NCI-H82 treated with DMSO at 0.1 percent for 48 hours (cell line): ENCODE measurements at regions not wholly inside any gene's neighbourhood (a gene's known extent, or its start where the extent isn't known, plus 50 kb on each side); places are given as distances from the start of the nearest gene placed in this dataset.

Source experiments
- DNase-seq: peaks from one replicate; lab custom pipeline; 2025; ENCODE audit not compliant: unreplicated experiment; lab: John Stamatoyannopoulos, UW

GRCh38 chr2:14125624-14126293, 506.8 kb upstream of the LRATD1 start:
- DNase-seq: no peak

- no peak for DNase-seq
These were observed 505.7 kb upstream of the LRATD1 start for GRCh38 chr2:14126846-14127245.

DNA sequence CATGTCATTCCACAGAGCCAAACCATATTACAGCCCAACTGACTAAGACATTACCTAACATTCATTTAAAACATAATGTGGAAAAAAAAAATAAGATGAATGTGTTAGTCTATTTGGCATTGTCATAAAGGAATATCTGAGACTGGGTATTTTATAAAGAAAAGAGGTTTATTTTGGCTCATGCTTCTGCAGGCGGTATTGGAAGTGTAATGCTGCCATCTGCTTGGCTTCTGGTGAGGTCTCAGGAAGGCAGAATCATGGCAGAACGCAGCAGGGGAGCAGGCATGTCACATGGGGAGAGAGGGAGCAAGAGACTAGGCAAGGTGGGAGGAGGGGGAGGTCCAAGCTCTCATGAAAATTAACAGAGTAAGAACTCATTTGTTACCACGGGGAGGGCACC, 504.8 kb upstream of the LRATD1 start:
- DNase-seq: no peak

DNA sequence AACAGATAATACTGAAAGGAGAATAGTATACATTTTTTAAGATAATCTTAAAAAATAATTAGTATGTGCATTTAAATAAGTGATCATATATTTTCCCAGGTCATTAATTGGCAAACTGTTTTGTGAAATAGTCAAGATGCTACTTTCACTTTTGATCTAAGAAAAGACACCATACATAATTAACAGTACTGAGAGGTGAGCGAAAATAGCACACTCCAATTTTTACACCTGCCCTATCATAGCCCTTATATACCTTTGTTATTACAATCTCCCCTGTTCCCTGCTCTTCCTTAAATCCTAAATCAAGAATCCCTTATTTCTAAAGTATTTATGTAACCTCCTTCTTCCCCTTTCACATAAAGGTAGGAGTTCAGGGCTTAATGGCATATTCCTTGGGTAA, 500.1 kb upstream of the LRATD1 start:
- no peak for DNase-seq

DNA sequence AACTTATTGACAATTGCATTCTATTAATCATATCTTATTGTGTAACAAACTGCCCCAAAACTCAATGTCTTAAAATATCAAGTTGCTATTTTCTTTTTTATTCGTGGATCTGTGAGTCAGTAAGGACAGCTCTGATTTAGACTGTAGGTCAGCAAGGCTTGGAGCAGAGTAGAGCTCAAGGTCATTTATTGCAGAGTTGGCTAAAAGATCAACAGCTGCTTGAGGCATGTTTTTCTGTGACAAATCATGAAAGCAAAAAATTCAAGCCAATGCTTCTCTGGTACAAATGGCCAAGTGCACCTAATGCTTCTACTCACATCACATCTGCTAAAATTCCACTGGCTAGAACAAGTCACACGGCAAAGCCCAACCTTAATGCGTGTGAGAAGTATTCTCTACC, 497.7 kb upstream of the LRATD1 start:
- DNase-seq: no peak

- no peak for DNase-seq
These were observed 496.5 kb upstream of the LRATD1 start for GRCh38 chr2:14136030-14136429.

GRCh38 chr2:14137643-14138042, 494.9 kb upstream of the LRATD1 start:
- DNase-seq: no peak

DNA sequence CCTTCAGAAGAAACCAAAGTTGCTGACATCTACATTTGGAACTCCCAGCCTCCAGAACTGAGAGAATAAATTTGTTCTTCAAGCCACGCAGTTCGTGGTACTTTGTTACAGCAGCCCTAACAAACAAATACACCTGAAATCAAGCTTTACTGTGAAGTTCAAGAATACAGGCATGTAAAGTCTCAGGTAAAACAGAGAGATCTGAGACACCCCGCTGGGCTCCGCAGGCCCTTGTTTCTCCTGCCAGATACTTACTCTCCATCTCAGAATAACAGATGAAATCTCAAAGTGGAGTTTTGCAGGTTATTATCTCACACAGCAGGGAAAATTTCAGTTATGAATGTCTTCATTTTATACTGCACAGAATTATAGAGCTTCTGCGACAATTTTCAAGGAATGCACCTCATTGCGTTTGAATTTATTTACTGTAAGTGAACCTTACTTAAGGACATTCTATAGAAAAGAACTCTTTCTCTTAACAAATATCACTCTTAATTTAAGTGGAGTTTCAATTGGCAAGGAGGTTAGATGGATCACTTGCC, 492.4 kb upstream of the LRATD1 start:
- DNase-seq: no peak

GRCh38 chr2:14143435-14143834, 489.1 kb upstream of the LRATD1 start:
- no peak for DNase-seq

DNA sequence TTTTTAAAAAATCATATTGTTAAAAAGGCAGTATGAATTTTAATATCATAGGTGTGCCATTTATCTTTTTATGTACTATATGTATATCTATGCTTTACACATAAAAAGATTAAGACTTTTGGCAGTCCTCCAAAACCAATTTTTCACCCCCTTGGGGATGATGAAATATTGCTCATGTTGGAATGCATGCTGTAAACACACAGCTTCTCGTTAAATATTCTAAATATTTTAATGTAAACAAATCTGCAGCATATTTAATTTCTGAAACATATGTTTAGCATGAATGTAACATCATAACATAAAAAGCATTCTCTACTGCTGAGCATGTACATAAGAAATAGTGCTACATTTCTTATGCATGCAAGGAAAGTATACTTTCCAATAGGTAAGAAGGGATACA, 484.3 kb upstream of the LRATD1 start:
- no peak for DNase-seq

DNA sequence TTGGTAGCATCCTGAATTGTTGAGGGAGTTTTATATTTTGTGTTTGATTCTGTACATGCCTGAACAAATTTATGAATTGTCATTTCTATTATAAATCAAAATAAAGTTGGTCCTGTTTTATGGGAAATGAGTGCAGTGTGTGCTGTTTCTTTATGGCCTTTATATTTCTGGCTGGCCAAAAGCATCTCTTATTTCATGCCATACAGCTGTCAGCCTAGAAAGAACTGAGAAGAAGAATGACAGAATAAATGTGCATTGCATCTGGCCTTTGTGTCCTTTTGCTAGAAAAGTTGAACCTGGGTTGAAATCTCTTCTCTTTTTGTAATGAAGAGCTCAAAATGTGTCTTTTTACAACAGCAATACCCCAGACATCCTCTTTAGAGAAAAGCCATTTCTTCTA, 474.7 kb upstream of the LRATD1 start:
- DNase-seq: no peak

- no peak for DNase-seq
These were observed 452.2 kb upstream of the LRATD1 start for GRCh38 chr2:14180333-14180732.

GRCh38 chr2:14182227-14182946, 450.1 kb upstream of the LRATD1 start:
- DNase-seq: no peak

DNA sequence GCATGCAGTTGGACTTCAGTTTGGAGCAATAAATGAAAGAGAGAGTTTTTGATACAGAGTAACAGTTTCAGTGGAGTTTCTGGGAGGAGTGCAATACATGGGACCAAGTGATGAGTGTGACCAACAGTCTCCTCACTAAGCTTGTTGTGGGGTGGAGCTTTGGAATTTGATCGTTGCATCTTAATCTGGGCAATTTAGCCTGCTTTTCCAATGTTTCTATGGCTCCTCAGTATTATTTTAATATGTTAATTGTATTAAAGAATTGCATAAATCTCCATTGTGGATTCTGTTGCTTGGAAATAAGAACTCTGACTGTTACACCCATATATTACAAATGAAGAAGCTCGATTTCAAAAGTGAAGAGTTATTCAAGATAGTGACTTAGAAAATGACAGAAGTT, 446.6 kb upstream of the LRATD1 start:
- no peak for DNase-seq

DNA sequence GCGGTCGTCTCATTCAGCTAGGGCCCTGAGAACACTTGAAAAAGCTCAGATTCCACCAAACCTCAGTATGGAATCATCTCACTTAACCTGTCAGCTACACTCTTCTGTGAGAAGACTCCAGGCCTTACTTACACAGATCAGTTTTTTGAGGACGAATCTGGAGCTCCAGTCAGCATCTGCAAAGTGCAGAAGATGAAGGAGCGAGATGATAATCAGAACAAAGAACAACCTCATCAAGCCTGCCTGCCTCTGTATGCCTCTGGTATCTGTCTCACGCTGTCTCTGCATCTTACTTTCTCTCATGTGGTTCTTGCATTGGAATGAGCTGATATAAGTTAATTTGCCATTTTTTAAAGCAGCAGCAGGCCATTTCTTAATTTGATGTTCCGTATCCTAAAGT, 444.1 kb upstream of the LRATD1 start:
- no peak for DNase-seq

GRCh38 chr2:14189929-14190328, 442.6 kb upstream of the LRATD1 start:
- DNase-seq: no peak

GRCh38 chr2:14194233-14194632, 438.3 kb upstream of the LRATD1 start:
- no peak for DNase-seq

- no peak for DNase-seq
These were observed 435.2 kb upstream of the LRATD1 start for GRCh38 chr2:14197293-14197692.

DNA sequence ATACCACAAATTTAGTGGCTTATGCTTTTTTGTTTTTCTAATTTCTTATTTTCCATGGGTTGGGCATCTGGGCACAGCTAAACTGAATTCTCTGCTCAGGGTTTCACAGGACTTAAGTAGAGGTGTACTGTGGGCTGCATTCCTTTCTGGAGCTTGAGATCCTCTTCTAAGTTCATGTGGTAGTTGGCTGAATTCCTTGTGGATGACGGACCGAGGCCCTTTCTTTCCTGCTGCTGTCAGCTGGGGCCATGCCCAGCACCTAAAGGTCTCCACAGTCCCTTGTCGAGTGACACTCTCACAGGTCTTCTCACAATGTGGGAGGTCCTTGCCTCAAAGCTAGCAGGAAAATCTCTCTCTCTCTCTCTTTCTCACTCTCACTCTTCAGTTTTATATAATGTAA, 433.5 kb upstream of the LRATD1 start:
- no peak for DNase-seq

- no peak for DNase-seq
These were observed 413.2 kb upstream of the LRATD1 start for GRCh38 chr2:14219306-14219705.

DNA sequence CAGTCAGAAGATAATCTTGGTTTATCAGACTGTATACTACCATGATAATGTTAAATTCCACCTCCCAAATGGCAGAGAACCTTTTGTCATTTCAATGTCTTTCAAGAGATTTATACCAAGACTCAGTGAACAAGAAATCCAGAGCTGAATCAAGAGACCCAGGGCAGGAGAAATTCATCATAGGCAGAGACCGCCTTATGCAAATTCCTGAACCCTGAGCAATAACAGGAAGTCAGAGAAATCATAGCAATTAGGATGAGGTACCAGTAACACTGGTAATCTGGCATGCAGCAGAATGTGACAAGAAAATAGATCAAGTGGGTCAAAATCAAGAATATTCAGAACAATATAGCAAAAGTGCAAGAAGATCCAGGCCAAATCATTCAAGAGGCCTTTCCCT, 412.4 kb upstream of the LRATD1 start:
- no peak for DNase-seq

DNA sequence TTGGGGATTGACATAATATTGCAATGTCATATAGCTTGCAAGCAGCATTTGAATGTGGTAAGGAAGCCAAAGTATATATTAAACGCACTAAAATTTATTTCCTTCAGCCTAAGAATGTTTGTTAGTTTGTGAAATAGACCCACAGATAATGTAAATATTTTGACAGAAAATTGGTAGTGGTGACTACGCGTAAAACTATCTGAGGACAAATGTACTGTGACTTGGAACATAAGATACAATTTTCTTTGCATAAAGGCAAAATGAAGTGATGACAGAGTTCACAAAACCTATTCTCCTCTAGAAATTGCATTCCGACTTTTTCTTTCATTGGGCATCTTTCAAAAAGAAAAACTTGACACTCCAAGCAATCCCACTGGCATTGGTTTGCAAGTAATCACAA, 411.1 kb upstream of the LRATD1 start:
- no peak for DNase-seq

DNA sequence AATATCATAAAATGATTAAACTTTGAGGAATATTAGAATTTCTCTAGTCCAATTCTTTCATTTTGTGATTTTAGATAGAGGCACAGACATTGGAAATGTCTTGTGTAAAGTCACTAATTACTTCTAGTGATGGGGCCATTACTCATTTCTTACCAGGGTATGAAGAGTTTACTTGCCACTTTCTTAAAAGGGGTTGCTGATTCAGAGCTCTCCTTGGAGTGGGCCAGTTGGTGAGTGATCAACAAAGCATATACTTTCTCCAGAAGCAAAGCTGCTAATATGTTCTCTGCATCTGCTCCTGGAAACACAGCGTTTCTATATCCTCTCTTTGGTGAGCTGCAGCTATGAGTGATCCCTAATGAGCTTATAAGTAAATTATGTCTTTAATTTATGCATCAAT, 408.9 kb upstream of the LRATD1 start:
- DNase-seq: peak; percentile 15
